ENCODE measurements at regions not wholly inside any gene's neighbourhood (a gene's known extent, or its start where the extent isn't known, plus 50 kb on each side); places are given as distances from the start of the nearest gene placed in this dataset.

DNA sequence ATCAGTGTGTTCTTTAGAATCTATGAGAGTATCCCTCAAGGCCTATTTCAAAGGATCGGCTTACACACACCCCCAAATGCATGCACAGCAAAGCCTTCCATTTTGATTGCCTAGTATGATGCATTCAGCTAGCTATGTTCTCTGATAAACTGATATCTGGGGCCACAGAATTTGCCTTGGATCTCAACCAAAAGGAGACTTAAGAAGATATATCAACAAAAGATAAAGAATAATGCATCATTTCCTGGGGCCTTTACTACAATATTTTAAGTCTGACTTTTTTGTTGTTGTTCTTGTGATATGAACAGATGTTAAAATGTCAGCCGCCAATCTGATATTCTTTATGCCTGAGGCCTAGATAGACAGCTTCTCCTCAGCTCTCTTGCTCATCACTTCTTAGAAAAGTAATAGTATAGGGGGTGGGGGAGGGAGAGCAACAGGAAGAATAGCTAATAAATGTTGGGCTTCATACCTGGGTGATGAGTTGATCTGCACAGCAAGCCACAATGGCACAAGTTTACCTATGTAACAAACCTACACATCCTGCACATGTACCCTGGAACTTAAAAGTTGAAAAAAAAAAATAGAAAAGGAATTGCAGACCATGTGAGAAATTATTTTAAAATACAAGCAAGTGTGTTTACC is 792.9 kb upstream of the GHITM start:
- Histone ChIP-seq H3K4me3 (no peak overlapping the region), H3K36me3 (no peaks in the 10 kb centered on the region), H3K9me3 (no peaks in the 10 kb centered on the region), H3K27me3 (no peaks in the 10 kb centered on the region), H3K4me1 (no peaks in the 10 kb centered on the region), H3K27ac (no peak overlapping the region)
- DNase-seq (ENCODE audit: extremely low spot score in 2 of 2), result no peak
- intact Hi-C loops (cut with DNase I), result no loop called here
- TF ChIP-seq POLR2AphosphoS5 (IDR thresholded peaks at IDR 0.05; ENCODE audit: insufficient read depth in 1 of 2, low read depth in 1 of 2), result no peak
- no peak for TF ChIP-seq POLR2A (IDR thresholded peaks at IDR 0.05)
- no peak for TF ChIP-seq CTCF (IDR thresholded peaks at IDR 0.05)

GRCh38 chr10:83352588-83352987 is 786.7 kb upstream of the GHITM start:
- intact Hi-C loops (cut with DNase I), result no loop called here

DNA sequence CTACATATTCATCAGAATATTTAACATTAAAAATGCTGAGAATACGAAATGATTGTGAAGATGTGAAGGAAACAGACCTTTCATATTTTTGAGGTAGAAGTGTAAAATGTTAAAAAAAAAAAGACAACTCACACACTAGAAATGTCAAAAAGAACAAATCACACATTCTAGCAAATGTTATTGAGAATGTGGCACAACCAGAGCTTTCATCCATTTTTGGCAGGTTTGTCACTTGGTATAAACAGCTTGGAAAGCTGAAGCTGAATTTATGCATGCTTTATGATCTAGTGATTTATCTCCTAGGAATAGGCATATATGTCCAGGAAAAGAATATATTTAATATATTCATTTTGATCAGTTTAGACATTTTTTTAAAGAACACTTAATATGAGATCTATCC is 784.9 kb upstream of the GHITM start:
- TF ChIP-seq POLR2AphosphoS5 (IDR thresholded peaks at IDR 0.05; ENCODE audit: insufficient read depth in 1 of 2, low read depth in 1 of 2) (no peak), CTCF (IDR thresholded peaks at IDR 0.05) (no peak), POLR2A (IDR thresholded peaks at IDR 0.05) (no peak)
- intact Hi-C loops (cut with DNase I), result no loop called here
- Histone ChIP-seq H3K4me1 (no peaks in the 10 kb centered on the region), H3K27me3 (no peaks in the 10 kb centered on the region), H3K9me3 (no peaks in the 10 kb centered on the region), H3K36me3 (no peaks in the 10 kb centered on the region), H3K4me3 (no peak overlapping the region), H3K27ac (no peak overlapping the region)
- DNase-seq (ENCODE audit: extremely low spot score in 2 of 2), result no peak

More at GRCh38 chr10:83352588-83352987, 786.7 kb upstream of the GHITM start:
- DNase-seq (ENCODE audit: extremely low spot score in 2 of 2), result no peak
- H3K4me1 ChIP-seq, result no peaks in the 10 kb centered on the region
- H3K36me3 ChIP-seq, result no peaks in the 10 kb centered on the region
- TF ChIP-seq POLR2AphosphoS5 (IDR thresholded peaks at IDR 0.05; ENCODE audit: insufficient read depth in 1 of 2, low read depth in 1 of 2) (no peak), POLR2A (IDR thresholded peaks at IDR 0.05) (no peak), CTCF (IDR thresholded peaks at IDR 0.05) (no peak)
- H3K27me3 ChIP-seq, result no peaks in the 10 kb centered on the region
- no peaks in the 10 kb centered on the region for H3K9me3 ChIP-seq
- no peak overlapping the region for H3K4me3 ChIP-seq
- H3K27ac ChIP-seq, result no peak overlapping the region

DNA sequence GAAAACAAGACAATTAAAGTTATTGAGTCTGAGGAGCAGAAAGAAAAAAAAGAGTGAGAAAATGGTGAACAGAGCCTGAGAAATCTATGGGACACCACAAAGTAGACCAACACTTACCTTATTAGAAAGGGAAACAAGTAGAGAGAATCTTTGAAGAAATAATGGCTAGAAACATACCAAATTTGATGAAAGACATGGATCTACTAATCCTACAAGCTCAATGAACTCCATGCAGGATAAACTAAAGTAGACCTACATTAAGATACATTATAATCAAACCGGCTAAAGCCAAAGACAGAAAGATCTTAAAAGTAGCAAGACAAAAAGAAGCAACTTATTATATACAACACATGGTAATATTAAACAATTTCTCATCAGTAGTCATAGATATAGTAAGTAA is 782.3 kb upstream of the GHITM start:
- no peak overlapping the region for H3K27ac ChIP-seq
- H3K27me3 ChIP-seq, result no peaks in the 10 kb centered on the region
- H3K4me1 ChIP-seq, result no peaks in the 10 kb centered on the region
- intact Hi-C loops (cut with DNase I), result no loop called here
- no peaks in the 10 kb centered on the region for H3K36me3 ChIP-seq
- no peak for TF ChIP-seq POLR2AphosphoS5 (IDR thresholded peaks at IDR 0.05; ENCODE audit: insufficient read depth in 1 of 2, low read depth in 1 of 2)
- TF ChIP-seq POLR2A (IDR thresholded peaks at IDR 0.05), result no peak
- TF ChIP-seq CTCF (IDR thresholded peaks at IDR 0.05), result no peak
- no peak overlapping the region for H3K4me3 ChIP-seq
- no peaks in the 10 kb centered on the region for H3K9me3 ChIP-seq
- DNase-seq (ENCODE audit: extremely low spot score in 2 of 2), result no peak

- Histone ChIP-seq H3K27ac (no peak overlapping the region), H3K4me1 (no peaks in the 10 kb centered on the region), H3K27me3 (no peaks in the 10 kb centered on the region), H3K9me3 (no peaks in the 10 kb centered on the region), H3K4me3 (no peak overlapping the region), H3K36me3 (no peaks in the 10 kb centered on the region)
- no peak for DNase-seq (ENCODE audit: extremely low spot score in 2 of 2)
- TF ChIP-seq POLR2AphosphoS5 (IDR thresholded peaks at IDR 0.05; ENCODE audit: insufficient read depth in 1 of 2, low read depth in 1 of 2), result no peak
- TF ChIP-seq CTCF (IDR thresholded peaks at IDR 0.05), result no peak
- TF ChIP-seq POLR2A (IDR thresholded peaks at IDR 0.05), result no peak
- intact Hi-C loops (cut with DNase I), result no loop called here
Measured at GRCh38 chr10:83357627-83358026, 781.7 kb upstream of the GHITM start.

Measured in vagina (tissue), 2 donors.